Prostate gland (tissue), 2 donors: ENCODE measurements at regions not wholly inside any gene's neighbourhood (a gene's known extent, or its start where the extent isn't known, plus 50 kb on each side); places are given as distances from the start of the nearest gene placed in this dataset.

Experiments
- POLR2A ChIP-seq: fragments of 450-650 bp; IDR thresholded peaks from one replicate; pipeline ENCODE4 v1.6.1; 2016; ENCODE audit warnings: antibody characterized with exemption, mild to moderate bottlenecking
- POLR2AphosphoS5 ChIP-seq: sonication (generic); formaldehyde crosslinking; IDR thresholded peaks from one replicate; pipeline ENCODE4 v1.6.1; 2017; ENCODE audit warnings: antibody characterized with exemption
- TF ChIP-seq, protein P1 (sequence below), 4 experiments: fragments of 200-600 bp in 2 of 4; fragments of 450-650 bp in 2 of 4; sonication (generic) in 2 of 4; IDR thresholded peaks; 1 replicate in 3 of 4; 2 replicates in 1 of 4; pipeline ENCODE4 v1.5.1; 2016 to 2019; ENCODE audit warnings: antibody characterized with exemption in 4 of 4, mild to moderate bottlenecking in 2 of 4, moderate library complexity in 2 of 4

DNA sequence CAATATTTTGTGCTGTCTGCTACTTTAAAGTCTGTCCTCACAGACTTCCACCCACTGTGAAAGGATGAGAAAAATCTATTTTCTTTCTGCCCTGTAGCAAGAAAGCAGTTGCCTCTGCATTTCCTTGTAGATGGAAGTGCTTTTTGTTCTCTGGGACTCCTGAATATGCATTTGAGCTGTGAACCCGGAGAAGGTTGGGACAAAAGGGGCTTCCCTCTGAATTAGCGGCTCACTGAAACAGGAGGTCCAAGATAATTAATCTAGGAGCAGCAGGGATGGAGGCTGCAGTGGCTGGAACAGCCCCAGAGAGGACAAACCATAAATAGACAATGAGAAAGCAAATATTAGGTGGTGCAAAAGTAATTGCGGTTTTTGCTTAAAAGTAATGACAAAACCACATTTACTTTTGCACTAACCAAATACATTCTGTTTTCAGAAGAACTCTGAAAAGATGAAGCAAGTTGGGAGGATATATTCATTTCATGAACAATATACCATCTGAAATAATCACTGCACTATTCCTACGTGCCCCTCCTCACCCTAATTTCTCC is 143.4 kb upstream of the KBTBD8 start:
- TF ChIP-seq, protein P1, sequence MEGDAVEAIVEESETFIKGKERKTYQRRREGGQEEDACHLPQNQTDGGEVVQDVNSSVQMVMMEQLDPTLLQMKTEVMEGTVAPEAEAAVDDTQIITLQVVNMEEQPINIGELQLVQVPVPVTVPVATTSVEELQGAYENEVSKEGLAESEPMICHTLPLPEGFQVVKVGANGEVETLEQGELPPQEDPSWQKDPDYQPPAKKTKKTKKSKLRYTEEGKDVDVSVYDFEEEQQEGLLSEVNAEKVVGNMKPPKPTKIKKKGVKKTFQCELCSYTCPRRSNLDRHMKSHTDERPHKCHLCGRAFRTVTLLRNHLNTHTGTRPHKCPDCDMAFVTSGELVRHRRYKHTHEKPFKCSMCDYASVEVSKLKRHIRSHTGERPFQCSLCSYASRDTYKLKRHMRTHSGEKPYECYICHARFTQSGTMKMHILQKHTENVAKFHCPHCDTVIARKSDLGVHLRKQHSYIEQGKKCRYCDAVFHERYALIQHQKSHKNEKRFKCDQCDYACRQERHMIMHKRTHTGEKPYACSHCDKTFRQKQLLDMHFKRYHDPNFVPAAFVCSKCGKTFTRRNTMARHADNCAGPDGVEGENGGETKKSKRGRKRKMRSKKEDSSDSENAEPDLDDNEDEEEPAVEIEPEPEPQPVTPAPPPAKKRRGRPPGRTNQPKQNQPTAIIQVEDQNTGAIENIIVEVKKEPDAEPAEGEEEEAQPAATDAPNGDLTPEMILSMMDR (IDR thresholded peaks at IDR 0.05), result no peak
- no peak for TF ChIP-seq POLR2A
- no peak for TF ChIP-seq POLR2AphosphoS5
